GM20000 (cell line): ENCODE measurements at regions not wholly inside any gene's neighbourhood (a gene's known extent, or its start where the extent isn't known, plus 50 kb on each side); places are given as distances from the start of the nearest gene placed in this dataset.
"Not testable (repeated sequence)": the region's sequence is repeated elsewhere in the genome, so short reads cannot be mapped to it uniquely, and the experiment has no call there.

Experiments
- DNase-seq: peaks from one replicate; pipeline ENCODE4 v3.0.0; 2012; ENCODE audit warnings: low spot score
- CTCF ChIP-seq: IDR thresholded peaks from 2 replicates; pipeline ENCODE4 v1.5.1; 2012; ENCODE audit warnings: mild to moderate bottlenecking, control low read depth; ENCODE audit errors: extremely low read depth, missing control alignments

GRCh38 chr3:5348229-5348902 lies 160.9 kb downstream of the EDEM1 start:
- TF ChIP-seq CTCF = no peak
- no peak for DNase-seq

DNA sequence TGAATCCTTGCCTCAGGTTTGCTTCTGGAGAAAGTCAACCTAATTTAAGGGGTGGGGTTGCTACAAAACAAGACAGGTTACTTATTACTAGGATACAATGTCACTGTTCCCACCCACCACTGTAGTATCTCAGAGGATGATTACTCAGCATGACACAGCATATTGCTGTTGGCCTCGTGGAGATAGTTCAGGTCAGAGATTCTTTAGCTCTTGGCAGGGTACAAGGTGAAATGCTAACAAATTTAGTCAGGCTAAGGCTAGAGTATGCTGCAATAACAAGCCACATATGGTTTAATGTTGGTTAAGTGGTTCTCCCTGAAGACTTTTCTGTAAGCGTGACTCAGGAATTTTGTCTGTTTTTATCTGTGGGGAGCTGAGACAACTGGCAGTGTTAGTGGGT lies 161.8 kb downstream of the EDEM1 start:
- TF ChIP-seq CTCF = no peak
- no peak for DNase-seq

- TF ChIP-seq CTCF = no peak
- DNase-seq = no peak
Observed at GRCh38 chr3:5357089-5357488, 169.6 kb downstream of the EDEM1 start.

DNA sequence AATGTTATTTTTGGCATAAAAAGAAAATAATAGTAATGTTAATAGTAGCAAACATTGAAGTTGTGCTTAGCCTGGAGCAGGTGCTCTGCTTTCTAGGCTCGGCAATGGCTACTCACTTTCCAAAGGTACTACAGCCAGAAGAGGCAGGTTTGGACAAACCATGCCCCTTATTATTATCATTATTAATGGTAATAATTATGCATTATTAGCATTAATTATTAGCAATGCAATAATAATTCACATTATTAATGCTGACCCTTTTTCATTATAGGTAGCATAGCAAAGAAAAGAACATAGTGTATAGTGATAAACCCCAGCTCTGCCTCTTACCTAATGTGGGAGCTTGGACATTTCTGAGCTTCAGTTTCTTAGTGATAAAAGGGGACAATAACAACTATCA lies 171.4 kb downstream of the EDEM1 start:
- no peak for TF ChIP-seq CTCF
- no peak for DNase-seq

DNA sequence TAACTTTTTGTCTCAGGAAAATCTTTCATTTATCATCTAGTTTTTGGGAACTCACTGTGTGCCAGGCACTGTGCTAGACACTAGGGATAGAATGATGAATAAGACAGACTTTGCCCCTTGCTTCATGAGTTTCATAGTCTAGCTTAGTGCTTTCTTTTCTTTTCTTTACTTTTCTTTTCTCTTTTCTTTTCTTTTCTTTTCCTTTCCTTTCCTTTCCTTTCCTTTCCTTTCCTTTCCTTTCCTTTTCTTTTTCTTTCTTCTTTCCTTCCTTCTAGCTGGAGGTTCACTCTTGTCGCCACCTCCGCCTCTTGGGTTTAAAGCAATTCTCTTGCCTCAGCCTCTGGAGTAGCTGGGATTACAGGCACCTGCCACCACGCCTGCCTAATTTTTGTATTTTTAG lies 172.9 kb downstream of the EDEM1 start:
- TF ChIP-seq CTCF = no peak

GRCh38 chr3:5366746-5367145 lies 179.2 kb downstream of the EDEM1 start:
- TF ChIP-seq CTCF = no peak

More for the DNA sequence above, 172.9 kb downstream of the EDEM1 start:
- DNase-seq = no peak

GRCh38 chr3:5371555-5371954 lies 184.0 kb downstream of the EDEM1 start:
- DNase-seq = not testable (repeated sequence)

More at GRCh38 chr3:5366746-5367145, 179.2 kb downstream of the EDEM1 start:
- no peak for DNase-seq

DNA sequence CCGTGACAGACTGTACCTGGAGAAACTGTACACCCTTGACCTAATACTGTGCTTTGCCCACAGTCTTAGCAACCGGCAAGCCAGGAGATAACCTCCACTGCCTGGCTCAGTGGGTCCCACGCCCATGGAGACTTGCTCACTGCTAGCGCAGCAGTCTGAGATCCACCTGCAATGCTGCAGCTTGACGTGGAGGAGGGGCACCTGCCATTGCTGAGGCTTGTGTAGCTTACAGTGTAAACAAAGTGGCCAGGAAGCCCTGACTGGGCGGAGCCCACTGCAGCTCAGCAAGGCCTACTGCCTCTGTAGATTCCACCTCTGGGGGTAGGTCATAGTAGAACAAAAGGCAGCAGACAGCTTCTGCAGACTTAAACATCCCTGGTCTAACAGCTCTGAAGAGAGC lies 189.3 kb downstream of the EDEM1 start:
- no peak for TF ChIP-seq CTCF
- DNase-seq = no peak

GRCh38 chr3:5379266-5379665 lies 191.8 kb downstream of the EDEM1 start:
- not testable (repeated sequence) for DNase-seq

- not testable (repeated sequence) for DNase-seq
Observed at GRCh38 chr3:5383486-5384263, 196.2 kb downstream of the EDEM1 start.
